HUDEP-2 (cell line): ENCODE measurements at regions not wholly inside any gene's neighbourhood (a gene's known extent, or its start where the extent isn't known, plus 50 kb on each side); places are given as distances from the start of the nearest gene placed in this dataset.
A peak's percentile ranks its signal among the peaks of the same experiment; 100 is the strongest.

ENCODE experiments used
- DNase-seq, 76 experiments: peaks; one replicate each; lab custom pipeline; 2025; ENCODE audit not compliant: unreplicated experiment in 76 of 76; lab: John Stamatoyannopoulos, UW

DNA sequence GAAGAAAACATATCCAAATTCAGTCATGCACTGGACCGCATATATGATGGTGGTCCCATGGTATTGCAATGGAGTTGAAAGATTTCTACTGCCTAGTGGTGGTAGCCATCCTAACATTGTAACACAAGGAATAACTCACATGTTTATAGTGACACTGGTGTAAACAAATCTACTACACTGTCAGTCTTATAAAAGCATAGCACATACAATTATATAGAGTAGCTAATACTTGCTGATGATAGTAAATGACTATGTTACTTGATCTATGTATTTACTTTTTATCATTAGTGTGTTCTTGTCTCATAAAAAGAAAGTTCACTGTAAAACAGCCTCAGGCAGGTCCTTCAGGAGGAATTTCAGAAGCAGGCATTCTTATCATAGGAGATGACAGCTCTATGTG lies 96.0 kb upstream of the CDIN1 start:
- DNase-seq = no peak

DNA sequence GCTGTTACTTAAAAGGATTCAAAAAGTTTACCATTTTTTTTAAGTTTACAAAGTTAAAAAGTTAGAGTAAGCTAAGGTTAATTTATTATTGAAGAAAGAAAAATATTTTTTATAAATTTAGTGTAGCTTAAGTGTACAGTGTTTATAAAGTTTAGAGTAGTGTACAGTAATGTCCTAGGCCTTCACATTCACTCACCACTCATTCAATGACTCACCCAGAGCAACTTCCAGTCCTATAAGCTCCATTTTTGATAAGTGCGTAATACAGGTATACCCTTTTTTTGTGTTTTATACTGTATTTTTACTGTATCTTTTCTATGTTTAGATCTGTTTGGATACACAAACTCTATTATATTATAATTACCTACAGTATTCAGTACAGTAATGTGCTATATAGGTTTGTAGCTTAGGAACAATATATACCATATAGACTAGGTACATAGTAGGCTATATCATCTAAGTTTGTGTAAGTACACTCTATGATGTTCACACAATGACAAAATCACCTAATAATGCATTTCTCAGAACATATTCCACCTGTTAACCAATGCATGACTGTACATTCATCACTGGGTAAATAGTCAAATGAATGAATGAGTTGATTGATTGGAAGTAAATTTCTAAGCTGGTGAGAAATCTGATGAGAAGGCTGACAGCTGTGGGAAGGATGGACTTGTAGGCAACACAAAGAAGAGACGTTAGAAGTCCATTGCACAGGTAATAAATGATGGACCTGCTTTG lies 95.2 kb upstream of the CDIN1 start:
- no peak for DNase-seq

DNA sequence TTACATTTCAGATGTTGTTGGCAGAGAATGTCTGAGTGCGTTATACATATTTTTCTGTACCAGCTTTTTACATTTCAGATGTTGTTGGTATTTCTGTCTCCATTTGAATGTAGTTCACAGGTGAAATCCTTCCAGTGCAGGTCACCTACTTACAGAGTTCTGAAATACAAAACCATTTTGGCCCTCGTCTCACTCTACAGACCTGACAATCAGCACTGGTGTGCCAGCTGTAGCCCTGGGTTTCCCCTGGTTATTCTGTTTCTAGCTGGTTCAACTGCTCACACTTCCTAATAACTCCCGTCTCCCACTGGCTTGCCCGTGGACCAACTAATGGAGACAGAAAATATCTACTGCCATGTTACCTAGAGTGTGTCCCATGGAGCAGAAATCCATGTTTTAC lies 87.5 kb upstream of the CDIN1 start:
- DNase-seq = no peak

DNA sequence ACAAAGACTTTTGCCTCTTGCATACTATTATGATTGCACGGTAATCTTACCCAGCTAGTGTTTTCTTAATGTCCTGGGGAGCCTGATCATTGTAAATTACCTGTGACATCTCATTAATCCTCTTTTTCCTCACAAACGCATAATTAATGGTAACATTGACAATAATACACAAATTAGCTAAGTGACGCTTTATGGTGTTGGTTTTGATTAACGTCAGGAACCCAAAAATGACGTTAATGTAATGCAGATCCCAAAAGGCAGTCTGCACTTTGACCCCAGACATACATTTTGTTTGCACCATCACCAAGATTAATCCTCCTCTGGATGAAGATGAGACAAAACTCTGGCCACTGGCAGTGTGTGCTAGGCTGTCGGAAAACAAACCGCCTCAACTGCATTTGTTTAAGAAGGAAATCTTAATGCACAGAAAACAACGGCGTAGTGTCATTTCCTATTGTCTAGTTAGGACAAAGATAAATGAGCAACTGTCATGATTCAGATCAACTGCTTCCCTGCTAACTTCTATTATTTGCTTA lies 83.9 kb upstream of the CDIN1 start:
- DNase-seq = no peak

DNA sequence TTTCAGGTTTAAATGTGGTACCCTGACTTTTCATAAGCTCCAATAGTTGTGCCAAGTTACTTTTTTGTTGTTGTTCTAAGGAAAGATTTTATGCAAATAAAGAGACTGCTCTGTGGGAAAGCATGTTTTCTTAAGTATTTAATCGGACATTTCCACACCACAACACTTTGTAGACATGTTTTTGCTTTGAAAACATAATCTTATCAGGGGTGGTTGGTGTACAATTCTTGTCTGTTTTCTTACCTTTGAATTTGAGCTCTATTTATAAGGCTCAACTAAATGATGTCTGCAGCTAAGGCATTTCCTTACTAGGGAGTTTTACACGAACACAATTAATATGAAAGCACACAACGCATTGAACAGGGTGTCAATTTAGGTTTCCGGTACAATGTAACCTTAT lies 81.5 kb upstream of the CDIN1 start:
- DNase-seq = no peak

DNA sequence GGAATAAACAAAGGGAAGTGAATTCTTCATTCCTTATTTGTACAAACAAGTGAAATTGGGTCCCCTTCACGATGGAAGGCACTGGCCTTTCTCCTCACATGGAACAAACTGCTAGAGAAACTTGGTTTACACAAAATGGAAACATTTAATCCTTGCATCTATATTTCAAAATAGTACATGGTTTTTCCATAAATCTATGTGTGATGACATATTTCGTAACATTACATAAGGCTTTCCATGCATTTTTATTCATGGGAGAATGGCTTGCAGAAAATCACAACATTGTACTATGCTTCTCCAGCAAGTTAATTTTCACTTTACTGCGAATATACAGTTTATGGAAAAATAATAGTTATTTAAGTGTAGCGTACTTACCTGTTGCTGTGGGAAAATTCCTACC lies 81.0 kb upstream of the CDIN1 start:
- DNase-seq = no peak

DNA sequence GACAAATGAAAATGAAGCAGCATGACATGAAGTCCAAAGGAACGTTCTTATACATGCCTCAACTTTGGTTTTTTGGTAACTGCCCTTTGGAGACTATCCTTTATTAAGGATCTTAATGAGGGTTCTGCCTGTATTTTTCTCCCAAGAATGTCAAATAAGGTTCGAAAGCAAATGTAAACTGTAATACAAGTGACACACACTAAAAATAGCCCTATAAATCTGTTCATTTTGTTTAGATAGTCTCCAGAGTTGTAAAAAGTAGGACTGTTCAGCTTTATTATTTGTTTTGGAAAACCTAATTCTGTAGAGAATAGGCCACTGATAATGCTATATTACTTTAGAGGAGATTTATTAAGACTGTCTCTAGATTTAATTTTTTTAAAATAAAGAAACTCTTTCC lies 80.5 kb upstream of the CDIN1 start:
- no peak for DNase-seq

DNA sequence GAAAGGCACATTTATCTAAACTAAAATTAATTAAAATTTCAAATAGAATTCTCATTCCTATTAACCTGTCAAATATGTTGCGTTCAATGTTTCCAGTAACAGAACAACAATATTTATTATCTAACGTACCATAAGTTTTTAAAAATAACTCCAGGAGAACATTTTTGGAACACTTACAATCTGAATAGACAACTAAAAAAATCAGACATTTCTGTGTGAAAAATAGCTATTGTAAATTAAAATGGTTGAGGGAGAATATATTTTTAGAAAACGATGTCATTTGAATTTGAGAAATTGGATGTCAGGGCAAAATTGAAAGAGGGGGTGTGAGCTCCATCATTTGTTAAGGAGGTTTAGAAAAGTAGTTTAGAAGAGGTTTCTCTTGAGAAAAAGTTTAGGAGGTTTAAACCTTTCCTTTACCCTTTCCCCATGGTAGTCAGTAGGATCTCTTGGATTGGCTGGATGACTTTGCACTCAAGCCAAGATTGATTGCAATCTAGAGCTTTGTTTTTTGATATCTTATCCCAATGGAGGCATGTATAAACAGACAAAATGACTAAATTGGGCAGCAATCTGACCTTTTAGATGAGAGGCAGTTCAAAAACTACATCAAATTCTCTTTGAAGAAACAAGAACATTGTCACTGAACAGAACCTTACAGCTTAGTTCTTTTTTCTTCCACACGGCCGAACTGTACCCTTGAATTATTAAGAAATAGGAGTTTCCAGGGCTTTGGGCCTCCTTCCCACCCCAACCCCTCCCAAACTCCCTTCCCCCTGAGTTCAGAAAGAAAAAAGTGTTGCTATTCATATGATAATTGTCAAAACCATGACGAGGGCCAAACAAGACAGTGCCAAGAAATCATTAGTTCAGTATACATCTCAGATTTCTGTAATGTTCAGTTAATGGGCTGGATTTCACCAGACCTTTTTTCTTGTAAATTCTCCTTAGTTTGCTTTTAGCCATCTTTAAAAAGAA lies 79.7 kb upstream of the CDIN1 start:
- no peak for DNase-seq

DNA sequence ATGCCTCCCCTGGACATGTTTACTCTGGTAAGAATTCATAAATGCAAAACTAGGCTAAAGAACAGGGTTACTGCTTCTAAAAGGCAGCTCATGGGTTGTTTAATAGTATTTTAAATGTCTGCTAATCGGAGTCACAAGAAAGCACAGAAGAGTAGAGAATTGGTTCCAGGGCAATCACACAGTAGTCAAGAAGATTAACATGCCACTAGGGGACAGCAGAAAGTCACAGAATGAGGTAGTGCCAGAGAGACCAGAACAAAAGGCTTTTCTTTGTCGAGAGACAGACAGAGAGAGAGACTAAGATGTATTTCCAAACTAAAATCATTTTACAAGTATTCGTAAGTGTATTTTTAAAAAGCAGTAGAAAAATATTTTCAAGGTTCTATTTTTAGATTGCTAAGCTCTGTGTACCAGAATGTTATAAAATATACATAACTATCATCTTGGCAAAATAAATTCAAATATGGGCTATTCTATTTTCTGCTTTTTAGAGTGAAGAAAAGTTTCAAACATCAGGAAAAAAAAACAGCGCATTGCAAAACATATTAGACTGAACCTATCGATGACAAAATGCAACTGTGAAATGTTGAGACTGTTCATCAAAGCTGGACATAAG lies 78.3 kb upstream of the CDIN1 start:
- DNase-seq = peak in 28 of 76 experiments; percentile 1 to 61 (median 19)

DNA sequence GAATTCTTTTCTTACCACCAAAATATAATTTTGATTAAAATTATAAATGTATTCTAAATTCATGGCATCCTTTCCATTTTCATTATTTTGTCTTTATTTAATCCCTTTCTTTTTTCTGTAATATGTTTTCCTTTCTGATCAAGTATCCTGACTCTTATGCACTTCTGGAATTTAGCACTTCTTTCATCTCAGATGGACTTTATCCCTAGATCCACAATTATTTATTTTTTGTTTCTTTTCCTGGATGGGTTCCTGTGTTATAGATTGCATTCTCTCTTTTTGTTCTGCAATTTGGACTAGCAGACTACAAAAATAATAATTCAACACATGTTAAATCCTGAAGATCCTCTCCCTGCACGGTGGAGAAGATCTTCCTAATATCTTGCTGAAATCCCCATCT lies 76.9 kb upstream of the CDIN1 start:
- DNase-seq = no peak

DNA sequence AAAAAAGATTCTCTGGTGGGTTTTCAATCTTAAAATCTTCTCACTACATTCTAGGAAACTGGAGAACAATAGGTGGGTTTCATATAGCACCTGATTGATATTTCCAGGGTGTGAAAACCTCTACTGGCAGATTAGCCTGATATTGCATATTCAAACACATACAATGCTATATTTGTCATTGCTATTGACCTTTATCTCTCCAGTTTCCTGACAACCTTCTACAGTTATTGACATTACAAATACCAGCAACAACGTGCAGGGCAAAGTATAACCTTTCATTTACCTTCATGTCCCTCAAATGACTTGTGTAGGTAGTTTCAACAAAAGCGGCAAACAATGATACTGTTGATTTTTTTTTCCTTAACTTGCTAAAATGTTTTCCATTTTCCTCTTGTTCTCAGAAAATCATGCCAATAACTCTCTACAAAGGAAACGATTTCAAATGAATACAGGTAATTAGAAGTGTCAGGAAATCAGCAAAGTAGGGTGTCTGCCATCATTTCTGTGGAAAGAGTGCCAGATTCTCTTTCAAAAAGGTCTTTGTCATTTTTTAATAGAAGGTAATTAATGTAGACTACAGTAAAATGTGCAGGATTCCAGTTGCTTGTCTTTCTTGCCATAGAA lies 72.6 kb upstream of the CDIN1 start:
- no peak for DNase-seq

DNA sequence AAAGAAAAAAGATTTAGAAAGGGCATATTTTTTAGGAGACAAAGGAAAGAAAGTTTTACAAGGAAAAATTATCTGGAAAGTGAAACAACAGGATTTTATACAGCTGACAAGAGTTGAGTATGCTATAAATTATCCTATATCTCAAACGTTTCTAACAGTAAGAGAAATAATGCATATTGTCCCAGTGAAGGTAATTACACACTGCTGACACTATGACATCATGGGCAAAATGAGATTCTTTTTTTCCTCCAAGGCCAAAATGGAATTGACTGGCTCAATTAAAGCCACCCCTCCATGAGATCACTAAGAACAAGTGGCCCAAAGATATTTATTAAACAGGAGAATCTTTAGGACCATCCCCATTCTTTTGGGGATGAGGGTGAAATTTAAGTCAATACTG lies 72.0 kb upstream of the CDIN1 start:
- DNase-seq = no peak

DNA sequence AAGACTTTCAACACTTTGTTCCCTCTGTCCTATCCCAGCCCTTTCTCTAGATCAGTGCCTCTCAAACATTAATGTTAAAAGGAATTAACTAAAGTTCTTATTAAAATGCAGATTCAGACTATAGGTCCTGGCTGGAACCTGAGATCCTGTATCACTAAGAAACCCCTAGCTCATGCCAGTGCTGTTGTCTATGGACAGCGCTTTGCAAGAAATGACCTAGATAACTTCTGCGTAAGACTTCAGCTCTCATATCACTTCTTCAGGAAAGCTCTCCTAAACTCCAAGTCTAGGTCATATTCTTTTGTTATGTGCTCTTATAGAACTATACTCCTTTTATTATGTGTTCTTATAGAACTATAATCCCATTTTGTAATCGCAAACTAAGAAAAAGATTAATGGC lies 67.8 kb upstream of the CDIN1 start:
- no peak for DNase-seq

DNA sequence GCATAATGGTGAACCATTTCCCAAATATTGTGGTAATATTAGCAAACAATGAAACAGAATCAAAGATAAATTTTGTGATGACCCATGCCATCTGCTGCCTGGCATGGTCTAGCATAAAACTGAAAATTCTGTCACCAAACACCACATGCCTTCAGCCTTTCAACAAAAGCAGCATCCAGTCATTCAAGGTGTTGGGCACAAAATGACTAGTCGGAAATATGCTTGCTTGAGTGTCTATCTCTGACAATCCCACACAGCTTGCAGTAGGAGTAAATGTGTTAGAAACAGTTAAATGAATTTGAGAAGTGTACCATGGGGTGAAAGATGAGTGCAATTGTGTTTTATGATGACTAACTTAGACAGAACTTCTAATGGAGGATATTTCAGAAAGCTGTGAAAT lies 61.7 kb upstream of the CDIN1 start:
- DNase-seq = no peak

DNA sequence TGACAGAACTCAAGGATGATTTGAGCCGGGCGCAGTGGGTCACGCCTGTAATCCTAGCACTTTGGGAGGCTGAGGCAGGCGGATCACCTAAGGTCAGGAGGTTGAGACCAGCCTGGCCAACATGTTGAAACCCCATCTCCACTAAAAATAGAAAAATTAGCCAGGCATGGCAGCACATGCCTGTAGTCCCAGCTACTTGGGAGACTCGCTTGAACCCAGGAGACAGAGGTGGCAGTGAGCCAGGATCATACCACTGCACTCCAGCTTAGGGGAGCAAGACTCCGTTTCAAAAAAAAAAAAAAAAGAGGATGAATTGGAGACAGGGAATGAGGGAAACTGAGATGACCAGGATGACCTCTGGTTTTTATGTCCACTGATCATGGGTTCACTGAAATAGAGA lies 60.4 kb upstream of the CDIN1 start:
- DNase-seq = no peak

DNA sequence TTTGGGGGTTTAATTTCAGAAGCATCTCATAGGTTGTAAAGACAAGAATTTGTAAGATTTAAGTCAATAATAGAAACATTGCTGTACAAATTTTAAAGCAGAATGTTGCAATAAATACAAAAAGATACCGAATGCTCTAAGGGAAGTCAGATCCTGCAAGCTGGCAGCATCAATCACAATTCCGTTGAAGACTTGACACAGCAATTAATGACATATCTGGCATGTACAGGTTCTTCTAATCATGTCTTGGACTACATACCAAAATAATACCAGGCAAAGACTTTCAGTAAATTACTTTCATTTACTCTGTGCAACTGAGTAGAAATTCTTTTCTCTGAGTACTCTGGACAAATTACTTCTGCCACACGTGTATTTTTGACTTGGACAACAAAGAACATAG lies 54.0 kb upstream of the CDIN1 start:
- no peak for DNase-seq

DNA sequence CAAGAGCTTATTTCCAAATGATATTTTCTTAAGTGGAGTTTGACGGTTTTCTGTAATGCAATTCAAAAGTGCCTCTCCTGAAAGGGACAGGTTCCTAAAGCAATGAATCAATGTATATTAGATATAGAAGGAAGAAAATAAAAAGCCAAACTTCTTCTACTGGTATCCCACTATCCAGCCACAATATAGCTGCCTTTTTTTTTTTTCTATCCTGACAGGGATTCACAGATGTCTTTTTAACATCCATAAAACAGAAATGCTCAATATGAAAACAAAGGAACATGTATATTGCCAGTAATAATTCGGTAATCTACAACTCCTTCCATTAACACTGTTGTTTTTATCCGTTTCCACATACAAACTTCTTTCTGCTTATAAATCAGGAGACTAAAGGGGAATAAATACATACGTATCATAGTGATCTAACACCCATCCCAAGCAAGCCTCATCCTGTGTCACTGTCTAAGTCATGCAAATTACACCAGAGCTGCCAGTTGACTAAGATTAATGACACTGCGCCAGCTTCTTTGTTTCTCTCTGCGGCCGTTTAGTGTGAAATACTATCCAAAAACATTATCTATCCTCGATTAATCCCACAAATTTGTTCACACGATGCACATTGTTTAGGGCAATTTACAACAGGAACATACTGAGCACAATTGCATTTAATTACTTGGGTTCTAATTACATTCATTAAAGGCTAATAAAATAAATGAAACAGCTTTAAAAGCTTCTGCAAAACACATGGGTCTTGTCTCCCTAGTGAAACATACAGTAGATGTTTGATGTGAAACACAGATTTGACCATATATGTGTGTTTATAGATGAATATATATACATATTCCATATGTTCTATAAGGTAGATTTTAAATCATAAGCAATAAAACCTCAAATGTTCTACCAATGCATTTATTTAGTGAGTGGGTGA lies 51.9 kb upstream of the CDIN1 start:
- no peak for DNase-seq

DNA sequence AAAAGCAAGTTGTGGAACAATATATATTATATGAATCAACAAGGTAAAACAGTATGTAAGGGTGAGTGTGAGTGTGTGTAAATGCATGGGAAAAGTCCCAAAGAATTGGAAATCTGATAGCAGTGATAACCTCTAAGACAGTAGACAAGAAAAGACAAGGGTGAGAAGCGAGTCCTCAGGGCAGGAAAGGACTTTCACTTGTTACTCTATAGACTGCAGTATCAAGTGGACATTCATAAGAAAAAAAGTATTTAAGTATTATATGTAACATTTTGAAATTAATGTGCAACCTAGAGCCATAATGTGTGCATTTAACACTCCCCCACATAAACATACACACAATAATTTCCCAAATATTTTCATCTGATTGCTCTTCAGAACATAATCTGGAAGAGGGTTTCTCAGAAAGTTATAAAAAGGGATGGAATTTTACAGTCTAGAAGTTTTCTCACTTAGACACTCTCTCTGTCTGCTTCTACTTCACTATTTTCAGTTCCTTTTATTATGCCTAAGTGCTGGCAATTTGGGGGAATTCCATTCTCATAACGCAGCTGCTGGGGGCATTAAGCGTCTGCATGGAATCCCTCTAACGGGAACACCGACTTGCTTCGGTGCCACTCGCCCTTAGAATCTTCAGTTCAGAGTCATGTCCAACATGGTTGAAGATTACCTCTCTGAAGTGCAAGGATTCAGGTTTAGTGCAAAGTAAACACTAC lies 50.0 kb upstream of the CDIN1 start:
- no peak for DNase-seq
